CD4-positive, alpha-beta T cell treated with Interleukin-6 at 100 ng/mL for 8 hours (primary cell): ENCODE measurements at regions not wholly inside any gene's neighbourhood (a gene's known extent, or its start where the extent isn't known, plus 50 kb on each side); places are given as distances from the start of the nearest gene placed in this dataset.
"Not testable (repeated sequence)": the region's sequence is repeated elsewhere in the genome, so short reads cannot be mapped to it uniquely, and the experiment has no call there.

Experiments
- DNase-seq: peaks from one replicate; pipeline ENCODE4 v3.0.0-alpha.2; 2020; ENCODE audit warnings: mixed read lengths, low spot score

GRCh38 chr2:7646024-7646423, 728.8 kb downstream of the RNF144A start:
- no peak for DNase-seq

GRCh38 chr2:7646661-7647060, 729.4 kb downstream of the RNF144A start:
- DNase-seq: no peak

- no peak for DNase-seq
Measured at GRCh38 chr2:7648221-7648795, 731.1 kb downstream of the RNF144A start.

- DNase-seq: peak; percentile 37
Measured at GRCh38 chr2:7649461-7650228, 732.4 kb downstream of the RNF144A start.

- DNase-seq: no peak
Measured at GRCh38 chr2:7653617-7654016, 736.4 kb downstream of the RNF144A start.

- DNase-seq: no peak
Measured at GRCh38 chr2:7655629-7656028, 738.4 kb downstream of the RNF144A start.

GRCh38 chr2:7657526-7657925, 740.3 kb downstream of the RNF144A start:
- not testable (repeated sequence) for DNase-seq

- DNase-seq: no peak
Measured at GRCh38 chr2:7658486-7658885, 741.3 kb downstream of the RNF144A start.

- DNase-seq: no peak
Measured at GRCh38 chr2:7660816-7661215, 743.6 kb downstream of the RNF144A start.

- no peak for DNase-seq
Measured at GRCh38 chr2:7661502-7661901, 744.3 kb downstream of the RNF144A start.

- DNase-seq: no peak
Measured at GRCh38 chr2:7665880-7666279, 748.7 kb downstream of the RNF144A start.

- DNase-seq: no peak
Measured at GRCh38 chr2:7666596-7667259, 749.5 kb downstream of the RNF144A start.

GRCh38 chr2:7667260-7667757, 750.1 kb downstream of the RNF144A start:
- no peak for DNase-seq

GRCh38 chr2:7670905-7671641, 753.9 kb downstream of the RNF144A start:
- no peak for DNase-seq

- DNase-seq: peak; percentile 48
Measured at GRCh38 chr2:7672027-7672684, 754.9 kb downstream of the RNF144A start.

- DNase-seq: no peak
Measured at GRCh38 chr2:7672685-7673071, 755.5 kb downstream of the RNF144A start.

- no peak for DNase-seq
Measured at GRCh38 chr2:7673101-7673500, 755.9 kb downstream of the RNF144A start.

GRCh38 chr2:7673853-7674252, 756.6 kb downstream of the RNF144A start:
- DNase-seq: no peak

- DNase-seq: no peak
Measured at GRCh38 chr2:7674606-7675005, 757.4 kb downstream of the RNF144A start.

- no peak for DNase-seq
Measured at GRCh38 chr2:7676714-7677113, 759.5 kb downstream of the RNF144A start.

GRCh38 chr2:7681881-7682461, 764.8 kb downstream of the RNF144A start:
- no peak for DNase-seq
